ENCODE measurements at regions not wholly inside any gene's neighbourhood (a gene's known extent, or its start where the extent isn't known, plus 50 kb on each side); places are given as distances from the start of the nearest gene placed in this dataset.

- no peaks in the 10 kb centered on the region for H3K4me1 ChIP-seq
- no peak overlapping the region for H3K27ac ChIP-seq
- H3K27me3 ChIP-seq = no peaks in the 10 kb centered on the region
- H3K9me3 ChIP-seq (replicated peaks) = no peaks in the 10 kb centered on the region
- no peak overlapping the region for H3K4me3 ChIP-seq
- no peak for DNase-seq
- H3K36me3 ChIP-seq = no peaks in the 10 kb centered on the region
These were observed 469.1 kb downstream of the BTBD3 start for GRCh38 chr20:12386821-12387220.

DNA sequence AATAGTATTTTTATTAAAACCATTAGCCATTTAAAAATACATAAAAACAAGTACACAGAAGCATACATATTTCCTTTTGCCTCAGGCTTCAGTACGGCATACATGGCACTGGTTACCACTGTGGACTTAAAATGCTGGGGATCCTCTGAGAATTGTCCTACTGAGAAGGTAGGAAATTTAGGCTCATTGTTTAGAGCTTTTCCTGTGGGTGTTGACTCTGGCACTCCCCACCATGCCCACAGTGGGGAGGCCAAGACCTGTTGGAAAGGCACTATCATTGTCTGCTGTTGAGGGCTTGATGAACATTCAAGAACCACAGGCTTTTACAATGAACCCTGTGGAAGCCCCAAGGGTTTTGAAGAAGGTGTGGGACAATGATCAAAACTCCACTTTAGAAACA, 473.4 kb downstream of the BTBD3 start:
- Histone ChIP-seq H3K4me3 (no peak overlapping the region), H3K36me3 (no peaks in the 10 kb centered on the region), H3K4me1 (no peaks in the 10 kb centered on the region), H3K27ac (no peak overlapping the region), H3K9me3 (replicated peaks) (no peaks in the 10 kb centered on the region), H3K27me3 (no peaks in the 10 kb centered on the region)
- no peak for DNase-seq

DNA sequence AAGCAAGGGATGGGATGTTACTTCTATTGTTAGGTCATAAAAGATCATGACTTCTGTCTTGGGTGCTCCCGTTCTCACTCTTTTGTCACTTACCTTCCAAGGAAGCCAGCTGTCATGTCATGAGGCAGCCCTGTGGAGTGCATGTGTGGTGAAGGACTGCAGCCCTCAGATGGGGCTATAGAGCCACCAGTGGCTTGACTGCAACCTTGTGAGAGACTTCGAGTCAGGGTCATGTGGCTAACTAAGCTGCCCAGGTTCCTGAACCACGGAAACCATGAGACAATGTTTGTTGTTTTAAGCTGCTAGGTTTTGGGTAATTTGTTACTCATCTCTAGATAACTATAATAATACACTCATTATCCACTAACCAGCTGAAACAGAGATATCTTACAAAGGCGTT, 477.1 kb downstream of the BTBD3 start:
- H3K27me3 ChIP-seq = no peaks in the 10 kb centered on the region
- no peaks in the 10 kb centered on the region for H3K9me3 ChIP-seq (replicated peaks)
- no peaks in the 10 kb centered on the region for H3K36me3 ChIP-seq
- no peak overlapping the region for H3K4me3 ChIP-seq
- no peaks in the 10 kb centered on the region for H3K4me1 ChIP-seq
- DNase-seq = peak; percentile 5 to 9
- H3K27ac ChIP-seq = no peak overlapping the region

DNA sequence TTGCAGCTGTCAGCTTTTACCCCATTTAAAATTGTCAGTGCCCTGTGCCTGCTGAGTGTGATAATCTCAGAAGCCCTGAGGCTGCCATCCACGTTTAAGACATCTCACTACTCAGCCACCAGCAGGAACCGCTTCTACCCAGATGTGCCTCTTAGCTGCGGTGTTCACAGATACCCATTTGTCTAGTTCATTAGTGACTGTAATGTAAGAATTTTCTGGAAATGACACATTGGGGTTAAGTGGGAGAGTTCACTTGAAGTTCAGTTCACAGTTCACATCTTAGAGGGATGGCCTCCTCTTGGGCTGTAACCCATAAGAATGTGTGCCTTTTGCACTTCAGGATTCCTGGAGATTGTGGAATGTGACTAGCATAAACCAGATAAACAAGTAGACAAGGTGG, 477.7 kb downstream of the BTBD3 start:
- Histone ChIP-seq H3K27me3 (no peaks in the 10 kb centered on the region), H3K36me3 (no peaks in the 10 kb centered on the region), H3K4me3 (no peak overlapping the region), H3K4me1 (no peaks in the 10 kb centered on the region), H3K9me3 (replicated peaks) (no peaks in the 10 kb centered on the region), H3K27ac (no peak overlapping the region)
- peak in 1 of 2 experiments; percentile 6 for DNase-seq

GRCh38 chr20:12395760-12396159, 478.1 kb downstream of the BTBD3 start:
- Histone ChIP-seq H3K27me3 (no peaks in the 10 kb centered on the region), H3K4me1 (no peaks in the 10 kb centered on the region), H3K36me3 (no peaks in the 10 kb centered on the region), H3K9me3 (replicated peaks) (no peaks in the 10 kb centered on the region), H3K4me3 (no peak overlapping the region), H3K27ac (no peak overlapping the region)
- DNase-seq = no peak

DNA sequence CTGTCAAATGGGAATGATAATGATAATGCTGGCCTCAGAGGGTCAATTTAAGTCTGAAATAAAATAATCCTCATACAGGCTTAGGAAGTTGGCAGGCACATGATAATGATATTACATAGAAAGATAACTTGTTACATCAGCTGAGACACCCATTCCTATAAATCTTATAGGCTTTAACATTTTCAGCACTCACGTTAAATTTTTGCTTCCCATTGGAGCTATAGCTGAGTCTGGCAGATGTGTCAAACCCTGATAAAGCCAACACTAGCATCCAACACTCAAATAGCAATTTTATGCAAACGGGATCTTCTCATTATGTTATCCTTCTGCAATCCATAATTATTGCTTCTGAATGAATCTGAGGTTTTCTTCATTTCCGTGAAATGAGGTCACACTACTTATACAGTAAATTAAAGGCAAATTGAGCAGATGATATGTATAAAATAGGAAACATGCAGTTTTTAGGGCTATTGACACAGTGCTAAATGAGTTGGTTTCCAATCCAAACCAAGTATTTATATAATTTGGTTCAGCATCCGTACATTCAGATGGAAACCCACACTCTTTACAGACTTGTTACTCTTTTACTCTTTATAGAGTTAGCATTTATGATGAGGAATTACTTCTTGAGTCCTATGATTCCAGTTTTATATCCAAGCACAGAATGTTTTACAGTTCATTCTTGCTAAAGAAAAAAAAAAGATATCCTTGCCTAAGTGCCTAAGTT, 481.6 kb downstream of the BTBD3 start:
- Histone ChIP-seq H3K27ac (no peak overlapping the region), H3K9me3 (replicated peaks) (no peaks in the 10 kb centered on the region), H3K27me3 (no peaks in the 10 kb centered on the region), H3K4me3 (no peak overlapping the region), H3K36me3 (no peaks in the 10 kb centered on the region), H3K4me1 (no peaks in the 10 kb centered on the region)
- DNase-seq = no peak

DNA sequence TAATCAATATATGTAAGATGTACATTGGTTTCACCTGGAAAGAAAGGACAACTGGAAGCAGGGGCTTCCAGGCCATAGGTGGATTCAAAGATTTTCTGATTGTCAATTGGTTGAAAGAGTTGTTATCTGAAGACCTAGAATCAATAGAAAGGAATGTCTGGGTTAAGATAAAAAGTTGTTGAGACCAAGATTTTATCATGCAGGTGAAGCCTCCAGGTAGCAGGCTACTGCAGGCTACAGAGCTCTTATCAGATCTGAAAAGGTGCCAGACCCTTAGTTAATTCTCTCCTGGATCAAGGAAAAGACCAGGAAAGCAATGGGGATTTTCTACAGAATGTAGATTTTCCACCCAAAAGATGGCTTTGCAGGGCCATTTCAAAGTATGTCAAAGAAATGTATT, 487.2 kb downstream of the BTBD3 start:
- H3K9me3 ChIP-seq (replicated peaks) = no peaks in the 10 kb centered on the region; the same call in 1 of the 2 replicates
- no peak for DNase-seq
- no peaks in the 10 kb centered on the region for H3K4me1 ChIP-seq
- H3K4me3 ChIP-seq = no peak overlapping the region
- no peak overlapping the region for H3K27ac ChIP-seq
- H3K36me3 ChIP-seq = no peaks in the 10 kb centered on the region
- H3K27me3 ChIP-seq = no peaks in the 10 kb centered on the region

- no peaks in the 10 kb centered on the region for H3K27me3 ChIP-seq
- H3K4me3 ChIP-seq = no peak overlapping the region
- no peaks in the 10 kb centered on the region for H3K36me3 ChIP-seq
- DNase-seq = no peak
- H3K9me3 ChIP-seq (replicated peaks) = no peaks in the 10 kb centered on the region; the same call in 1 of the 2 replicates
- H3K4me1 ChIP-seq = no peaks in the 10 kb centered on the region
- H3K27ac ChIP-seq = no peak overlapping the region
These were observed 489.3 kb downstream of the BTBD3 start for GRCh38 chr20:12406978-12407377.

- Histone ChIP-seq H3K4me1 (peaks cover 3% of the 10 kb centered on the region; the same call in 1 of the 2 replicates), H3K27ac (no peak overlapping the region), H3K36me3 (no peaks in the 10 kb centered on the region), H3K9me3 (replicated peaks) (no peaks in the 10 kb centered on the region; the same call in 1 of the 2 replicates), H3K27me3 (no peaks in the 10 kb centered on the region), H3K4me3 (no peak overlapping the region)
- no peak for DNase-seq
These were observed 491.8 kb downstream of the BTBD3 start for GRCh38 chr20:12409501-12409900.

- H3K27ac ChIP-seq = no peak overlapping the region
- H3K4me1 ChIP-seq = peaks cover 6% of the 10 kb centered on the region; the same call in 1 of the 2 replicates
- no peaks in the 10 kb centered on the region for H3K36me3 ChIP-seq
- no peak for DNase-seq
- no peaks in the 10 kb centered on the region for H3K27me3 ChIP-seq
- H3K4me3 ChIP-seq = no peak overlapping the region
- no peaks in the 10 kb centered on the region; the same call in 1 of the 2 replicates for H3K9me3 ChIP-seq (replicated peaks)
These were observed 493.1 kb downstream of the BTBD3 start for GRCh38 chr20:12410783-12411182.

DNA sequence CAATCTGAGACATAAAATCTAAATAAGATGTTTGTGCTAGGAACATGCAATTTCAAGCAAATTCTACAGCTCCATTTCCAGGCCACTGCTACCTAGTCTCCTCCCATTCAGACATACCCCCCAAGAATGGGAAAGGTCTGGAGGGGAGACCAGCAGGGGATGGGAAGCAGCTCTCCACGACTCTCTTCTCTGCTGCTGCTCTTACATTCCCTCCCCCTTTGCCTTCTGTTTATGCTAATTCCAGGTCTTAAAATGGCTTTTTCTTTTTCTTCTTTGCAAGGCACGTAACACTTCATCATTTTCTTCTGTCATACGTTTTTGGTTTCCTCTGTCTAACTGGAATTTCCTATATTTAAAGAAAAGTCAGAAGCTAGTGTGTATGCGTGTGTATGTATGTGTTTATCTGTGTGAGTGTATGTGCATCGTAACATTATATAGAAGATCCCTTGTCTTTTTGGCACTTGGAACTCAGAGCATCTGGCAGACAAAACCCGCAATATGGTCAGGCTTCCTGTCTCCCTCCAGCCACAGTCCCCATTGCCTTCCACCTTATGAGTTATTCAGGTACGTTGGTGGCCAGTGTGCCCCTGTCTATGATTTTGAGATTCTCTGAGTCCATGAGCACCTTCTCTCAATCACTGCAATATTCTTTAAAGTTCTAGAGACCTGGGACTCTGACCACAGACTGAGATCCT, 493.7 kb downstream of the BTBD3 start:
- Histone ChIP-seq H3K4me3 (no peak overlapping the region), H3K36me3 (no peaks in the 10 kb centered on the region)
- DNase-seq = no peak

DNA sequence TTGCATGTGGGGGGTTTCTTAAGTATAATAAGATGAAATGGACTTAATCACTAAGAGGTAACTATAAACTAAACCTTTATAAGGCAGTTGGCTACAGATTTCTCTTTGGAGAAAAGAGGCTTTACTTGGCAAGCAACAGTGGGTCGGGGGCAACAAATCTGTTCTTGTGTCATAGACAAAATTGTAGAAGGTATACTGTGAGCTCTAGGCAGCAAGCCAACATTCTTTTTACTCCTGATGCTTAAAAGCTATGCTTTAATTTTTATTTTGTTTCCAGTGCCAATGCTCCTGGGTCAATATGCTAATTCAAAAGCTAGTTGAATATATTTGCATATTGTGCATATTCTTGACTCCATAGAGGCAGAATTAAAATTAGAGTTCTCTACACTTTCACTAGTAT, 495.4 kb downstream of the BTBD3 start:
- DNase-seq = no peak
- Histone ChIP-seq H3K4me3 (no peak overlapping the region), H3K27me3 (no peaks in the 10 kb centered on the region), H3K36me3 (no peaks in the 10 kb centered on the region), H3K9me3 (replicated peaks) (no peaks in the 10 kb centered on the region), H3K27ac (no peak overlapping the region), H3K4me1 (peaks cover 6% of the 10 kb centered on the region; the same call in 1 of the 2 replicates)

More for the DNA sequence above, 493.7 kb downstream of the BTBD3 start:
- Histone ChIP-seq H3K4me1 (peaks cover 6% of the 10 kb centered on the region; the same call in 1 of the 2 replicates), H3K9me3 (replicated peaks) (no peaks in the 10 kb centered on the region; the same call in 1 of the 2 replicates), H3K27ac (no peak overlapping the region), H3K27me3 (no peaks in the 10 kb centered on the region)

- H3K4me1 ChIP-seq = peaks cover 6% of the 10 kb centered on the region; the same call in 1 of the 2 replicates
- peak; percentile 43 to 55 for DNase-seq
- H3K9me3 ChIP-seq (replicated peaks) = no peaks in the 10 kb centered on the region
- no peaks in the 10 kb centered on the region for H3K36me3 ChIP-seq
- no peaks in the 10 kb centered on the region for H3K27me3 ChIP-seq
- no peak overlapping the region for H3K4me3 ChIP-seq
- no peak overlapping the region for H3K27ac ChIP-seq
These were observed 497.0 kb downstream of the BTBD3 start for GRCh38 chr20:12414446-12415274.

- no peaks in the 10 kb centered on the region for H3K27me3 ChIP-seq
- no peak overlapping the region for H3K4me3 ChIP-seq
- no peak for DNase-seq
- no peaks in the 10 kb centered on the region for H3K9me3 ChIP-seq (replicated peaks)
- peaks cover 6% of the 10 kb centered on the region; the same call in 1 of the 2 replicates for H3K4me1 ChIP-seq
- no peak overlapping the region for H3K27ac ChIP-seq
- no peaks in the 10 kb centered on the region for H3K36me3 ChIP-seq
These were observed 498.6 kb downstream of the BTBD3 start for GRCh38 chr20:12416281-12416680.

DNA sequence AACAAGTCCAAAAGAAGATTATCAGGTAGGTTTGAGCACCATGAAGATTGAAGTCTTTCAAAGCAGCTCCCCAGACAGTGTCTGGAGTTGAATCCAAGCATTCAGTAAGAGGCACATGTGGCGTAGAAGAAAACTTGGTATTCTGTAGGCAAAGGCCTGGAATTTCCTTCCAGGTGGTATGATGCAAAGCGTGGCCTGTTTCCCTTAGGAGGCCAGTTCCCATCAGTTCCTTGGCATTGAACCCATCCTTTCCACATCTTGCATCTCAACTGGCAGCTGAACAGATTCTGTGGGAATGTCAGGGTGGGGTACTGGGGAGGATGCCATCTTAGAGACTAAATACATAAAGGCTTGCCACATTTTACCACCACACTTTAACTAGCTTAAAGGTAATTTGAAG, 516.0 kb downstream of the BTBD3 start:
- Histone ChIP-seq H3K27me3 (no peaks in the 10 kb centered on the region; the same call in 1 of the 2 replicates), H3K36me3 (no peaks in the 10 kb centered on the region), H3K4me1 (no peaks in the 10 kb centered on the region), H3K4me3 (no peak overlapping the region), H3K27ac (no peak overlapping the region), H3K9me3 (replicated peaks) (no peaks in the 10 kb centered on the region)
- DNase-seq = no peak

Measured in SJCRH30 (cell line).